H1 (cell line): ENCODE measurements at regions not wholly inside any gene's neighbourhood (a gene's known extent, or its start where the extent isn't known, plus 50 kb on each side); places are given as distances from the start of the nearest gene placed in this dataset.

Experiments
- CTCF ChIA-PET: fragments of 300-600 bp; sonication (Branson Sonifier 250); formaldehyde crosslinking; loops from one replicate; lab custom pipeline; 2021; ENCODE audit not compliant: partially characterized antibody; lab: Charles Lee
- POLR2A ChIA-PET: fragments of 300-600 bp; sonication (Branson Sonifier 250); formaldehyde crosslinking; loops from one replicate; lab custom pipeline; 2021; ENCODE audit warnings: inconsistent platforms; ENCODE audit not compliant: partially characterized antibody; lab: Charles Lee
- DNase-seq, 2 experiments: peaks; one replicate each; pipeline versions ENCODE4 v3.0.0 to v3.0.0-alpha.2; 2010 to 2022; ENCODE audit warnings: low spot score in 2 of 2, low read depth in 1 of 2, mixed read lengths in 1 of 2
- FAIRE-seq: peaks from 2 replicates; lab custom pipeline; 2011; peaks lifted over from hg19 to GRCh38; lab: Jason Lieb, UNC
- H2AFZ ChIP-seq: 2 replicates; pipeline ENCODE4 v1.8.1; 2012; ENCODE audit warnings: low read length, inconsistent platforms
- H2AK5ac ChIP-seq: 2 replicates; pipeline ENCODE4 v1.6.1; 2013; ENCODE audit warnings: low read depth, low read length
- H2BK120ac ChIP-seq: replicated peaks from 2 replicates; pipeline ENCODE3; 2013; ENCODE audit warnings: low read depth, low read length, inconsistent platforms
- H2BK12ac ChIP-seq: 2 replicates; pipeline ENCODE4 v1.6.1; 2013; ENCODE audit warnings: low read depth, low read length
- H2BK15ac ChIP-seq: 2 replicates; pipeline ENCODE4 v1.6.1; 2013; ENCODE audit warnings: low read length
- H2BK20ac ChIP-seq: 2 replicates; pipeline ENCODE4 v1.6.1; 2013; ENCODE audit warnings: low read length
- H2BK5ac ChIP-seq: 2 replicates; pipeline ENCODE4 v1.6.1; 2013; ENCODE audit warnings: low read depth, low read length
- H3K14ac ChIP-seq: 2 replicates; pipeline ENCODE4 v1.6.1; 2013; ENCODE audit warnings: inconsistent platforms; ENCODE audit not compliant: insufficient read length
- H3K18ac ChIP-seq: 2 replicates; pipeline ENCODE4 v1.6.1; 2013; ENCODE audit warnings: low read length; ENCODE audit errors: extremely low read depth
- H3K23ac ChIP-seq: 2 replicates; pipeline ENCODE4 v1.6.1; 2013; ENCODE audit warnings: inconsistent platforms; ENCODE audit not compliant: insufficient read length
- H3K23me2 ChIP-seq: 2 replicates; pipeline ENCODE4 v1.6.1; 2013; ENCODE audit warnings: low read depth, low read length
- H3K27ac ChIP-seq: 2 replicates; pipeline ENCODE4 v1.6.1; 2011; ENCODE audit warnings: low read depth, low read length, inconsistent platforms
- H3K27me3 ChIP-seq, 4 experiments: replicated peaks in 1 of 4; 1 replicate in 1 of 4; 2 replicates in 3 of 4; pipeline versions ENCODE4 v1.6.1 to v1.8.1; 2011 to 2013; ENCODE audit warnings: low read length in 3 of 4, mild to moderate bottlenecking in 3 of 4, inconsistent platforms in 2 of 4, mixed read lengths in 2 of 4, moderate library complexity in 1 of 4; ENCODE audit not compliant: control insufficient read depth in 3 of 4, insufficient read depth in 3 of 4; ENCODE audit errors: extremely low read depth in 1 of 4
- H3K36me3 ChIP-seq, 4 experiments: 2 replicates each; pipeline versions ENCODE4 v1.6.1 to v1.8.1; 2011 to 2013; ENCODE audit warnings: mild to moderate bottlenecking in 4 of 4, low read length in 3 of 4, moderate library complexity in 2 of 4, control low read depth in 1 of 4, inconsistent platforms in 1 of 4; ENCODE audit not compliant: insufficient read depth in 4 of 4, control insufficient read depth in 2 of 4
- H3K4ac ChIP-seq: replicated peaks from 2 replicates; pipeline ENCODE3; 2013; ENCODE audit warnings: low read length, low read depth, mixed read lengths, inconsistent platforms; ENCODE audit not compliant: insufficient read length
- H3K4me1 ChIP-seq, 4 experiments: replicated peaks in 1 of 4; 1 replicate in 1 of 4; 2 replicates in 3 of 4; pipeline versions ENCODE4 v1.6.1 to v1.8.1; 2011 to 2013; ENCODE audit warnings: low read length in 3 of 4, inconsistent platforms in 2 of 4, mixed read lengths in 1 of 4; ENCODE audit not compliant: insufficient read depth in 4 of 4, control insufficient read depth in 3 of 4
- H3K4me2 ChIP-seq, 2 experiments: 2 replicates each; pipeline versions ENCODE4 v1.6.1 to v1.8.1; 2011 to 2013; ENCODE audit warnings: low read depth in 2 of 2, low read length in 2 of 2, control low read depth in 1 of 2, inconsistent platforms in 1 of 2, mild to moderate bottlenecking in 1 of 2; ENCODE audit not compliant: insufficient read depth in 1 of 2
- H3K4me3 ChIP-seq, 4 experiments: fragments of 200-600, 300-600 bp in 1 of 4; sonication (generic), shearing (Covaris generic), sonication (Bioruptor Twin) in 1 of 4; 2 replicates each; pipeline versions ENCODE4 v1.5.1 to v1.8.1; 2011 to 2016; ENCODE audit warnings: low read length in 4 of 4, low read depth in 3 of 4, control low read depth in 2 of 4, inconsistent platforms in 2 of 4, mild to moderate bottlenecking in 2 of 4, mixed read lengths in 1 of 4, moderate library complexity in 1 of 4; ENCODE audit not compliant: insufficient read depth in 2 of 4; ENCODE audit errors: extremely low read depth in 1 of 4
- H3K56ac ChIP-seq: replicated peaks from 2 replicates; pipeline ENCODE3; 2013; ENCODE audit warnings: low read depth, mild to moderate bottlenecking, mixed read lengths, low read length, inconsistent platforms; ENCODE audit not compliant: insufficient read length
- H3K79me1 ChIP-seq: 2 replicates; pipeline ENCODE4 v1.6.1; 2013; ENCODE audit warnings: low read depth, low read length, control low read depth
- H3K79me2 ChIP-seq, 2 experiments: 2 replicates each; pipeline versions ENCODE4 v1.6.1 to v1.8.1; 2012 to 2013; ENCODE audit warnings: low read length in 2 of 2, mild to moderate bottlenecking in 2 of 2, inconsistent platforms in 1 of 2; ENCODE audit not compliant: insufficient read depth in 2 of 2, control insufficient read depth in 1 of 2
- H3K9ac ChIP-seq, 4 experiments: replicated peaks in 1 of 4; 1 replicate in 1 of 4; 2 replicates in 3 of 4; pipeline versions ENCODE4 v1.6.1 to v1.8.1; 2011 to 2013; ENCODE audit warnings: low read depth in 3 of 4, low read length in 3 of 4, control low read depth in 2 of 4, mild to moderate bottlenecking in 2 of 4, moderate library complexity in 2 of 4, inconsistent platforms in 1 of 4; ENCODE audit errors: extremely low read depth in 1 of 4
- H3K9me3 ChIP-seq, 2 experiments: 2 replicates each; pipeline versions ENCODE4 v1.6.1 to v1.8.1; 2012 to 2013; ENCODE audit warnings: mild to moderate bottlenecking in 2 of 2, moderate library complexity in 2 of 2, control low read depth in 1 of 2, inconsistent platforms in 1 of 2, low read depth in 1 of 2, low read length in 1 of 2, mixed read lengths in 1 of 2; ENCODE audit not compliant: insufficient read depth in 2 of 2
- H4K20me1 ChIP-seq, 2 experiments: replicated peaks in 1 of 2; 2 replicates each; pipeline versions ENCODE3 to v1.8.1; 2011 to 2013; ENCODE audit warnings: inconsistent platforms in 2 of 2, low read length in 2 of 2, mild to moderate bottlenecking in 1 of 2; ENCODE audit not compliant: insufficient read depth in 2 of 2, control insufficient read depth in 1 of 2
- H4K5ac ChIP-seq: 2 replicates; pipeline ENCODE4 v1.6.1; 2013; ENCODE audit warnings: low read length, low read depth, mixed read lengths, inconsistent platforms; ENCODE audit not compliant: insufficient read length
- H4K8ac ChIP-seq: 2 replicates; pipeline ENCODE4 v1.8.0; 2013; ENCODE audit warnings: mild to moderate bottlenecking, moderate library complexity, low read length, inconsistent platforms; ENCODE audit not compliant: insufficient read depth; ENCODE audit errors: extremely low read depth
- H4K91ac ChIP-seq: replicated peaks from 2 replicates; pipeline ENCODE3; 2013; ENCODE audit warnings: low read length, mixed read lengths, inconsistent platforms; ENCODE audit not compliant: insufficient read length
- ATF2 ChIP-seq: IDR thresholded peaks from 2 replicates; pipeline ENCODE4 v1.6.1; 2012; ENCODE audit warnings: low read length, inconsistent platforms
- BACH1 ChIP-seq: IDR thresholded peaks from 2 replicates; pipeline ENCODE4 v1.6.1; 2012; ENCODE audit warnings: low read length, improper control_type of control experiment
- BCL11A ChIP-seq, 2 experiments: IDR thresholded peaks; one replicate each; pipeline ENCODE4 v1.6.1; 2011; ENCODE audit warnings: low read depth in 2 of 2, low read length in 2 of 2, mild to moderate bottlenecking in 2 of 2
- EP300 ChIP-seq, 2 experiments: IDR thresholded peaks; 1 replicate in 1 of 2; 2 replicates in 1 of 2; pipeline ENCODE4 v1.6.1; 2011 to 2012; ENCODE audit warnings: low read depth in 2 of 2, low read length in 2 of 2, mild to moderate bottlenecking in 2 of 2, borderline replicate concordance in 1 of 2, inconsistent platforms in 1 of 2, moderate library complexity in 1 of 2
- JUND ChIP-seq: IDR thresholded peaks from 2 replicates; pipeline ENCODE4 v1.6.1; 2011; ENCODE audit warnings: mild to moderate bottlenecking, improper control_type of control experiment, low read length
- KDM4A ChIP-seq: IDR thresholded peaks from one replicate; pipeline ENCODE4 v1.7.1; 2012; ENCODE audit warnings: low read depth, mild to moderate bottlenecking, moderate library complexity, low read length, inconsistent platforms; ENCODE audit not compliant: severe bottlenecking
- RAD21 ChIP-seq, 2 experiments: IDR thresholded peaks in 1 of 2; conservative IDR thresholded peaks in 1 of 2; 2 replicates each; pipeline ENCODE4 v1.6.1; 2011; ENCODE audit warnings: low read depth in 2 of 2, low read length in 2 of 2, improper control_type of control experiment in 1 of 2, inconsistent platforms in 1 of 2, mild to moderate bottlenecking in 1 of 2, moderate library complexity in 1 of 2
- RNF2 ChIP-seq: fragments of 200-900, 300-1000 bp; sonication (generic); IDR thresholded peaks from 2 replicates; pipeline ENCODE4 v1.7.1; 2016; ENCODE audit warnings: borderline replicate concordance, low read depth, mild to moderate bottlenecking, antibody characterized with exemption, low read length; ENCODE audit not compliant: poor library complexity, severe bottlenecking; ENCODE audit errors: missing control alignments
- SP2 ChIP-seq: IDR thresholded peaks from 2 replicates; pipeline ENCODE4 v1.6.1; 2012; ENCODE audit warnings: mild to moderate bottlenecking, low read length, inconsistent platforms
- TAF7 ChIP-seq: optimal IDR thresholded peaks from 2 replicates; pipeline ENCODE3; 2011; ENCODE audit warnings: low read depth, mild to moderate bottlenecking, inconsistent platforms, low read length, moderate library complexity, borderline replicate concordance
- TBP ChIP-seq: IDR thresholded peaks from 2 replicates; pipeline ENCODE4 v1.6.1; 2011; ENCODE audit warnings: low read depth, low read length, improper control_type of control experiment
- YY1 ChIP-seq: IDR thresholded peaks from 2 replicates; pipeline ENCODE4 v1.6.1; 2011; ENCODE audit warnings: low read depth, mild to moderate bottlenecking, low read length
- WGBS, 2 experiments: shearing (Covaris generic) in 1 of 2; methylation state at CpG; one replicate each; pipeline versions ENCODE4 v1.1.6 to v1.1.7; 2013 to 2015; ENCODE audit warnings: low lambda C conversion rate in 2 of 2, mixed read lengths in 2 of 2, inconsistent platforms in 1 of 2, low coverage in 1 of 2, missing lambda C conversion rate in 1 of 2; ENCODE audit not compliant: insufficient replicate concordance in 2 of 2, insufficient coverage in 1 of 2, insufficient read length in 1 of 2; ENCODE audit errors: extremely low coverage in 1 of 2, missing lambda C conversion rate in 1 of 2; 5-methylcytosine and 5-hydroxymethylcytosine counted together

GRCh38 chr11:29227811-29228210, 789.0 kb downstream of the KCNA4 start:
- Histone ChIP-seq H3K79me1 (no peaks in the 10 kb centered on the region), H3K18ac (no peak overlapping the region), H3K23me2 (no peaks in the 10 kb centered on the region), H3K27me3 (no peaks in the 10 kb centered on the region), H2BK20ac (no peak overlapping the region), H3K79me2 (no peaks in the 10 kb centered on the region), H2BK15ac (no peak overlapping the region), H3K9ac (no peak overlapping the region), H3K4ac (no peak overlapping the region), H3K14ac (no peak overlapping the region), H3K4me1 (peaks cover 0 to 8% (median 3%) of the 10 kb centered on the region in 4 experiments; a peak in 4 of 7 replicates), H3K23ac (no peak overlapping the region), H2BK5ac (no peak overlapping the region), H3K56ac (no peak overlapping the region), H3K27ac (no peak overlapping the region), H2BK12ac (no peak overlapping the region), H3K9me3 (no peaks in the 10 kb centered on the region), H4K5ac (no peak overlapping the region), H3K4me3 (no peak overlapping the region), H4K91ac (no peak overlapping the region), H4K8ac (no peak overlapping the region), H2AK5ac (no peak overlapping the region), H3K4me2 (no peak overlapping the region), H4K20me1 (no peaks in the 10 kb centered on the region), H2BK120ac (no peak overlapping the region), H2AFZ (peak overlapping the region; percentile 95; the same call in 1 of the 2 replicates), H3K36me3 (no peaks in the 10 kb centered on the region)
- WGBS, 2 experiments = 76% methylated on average over 6 of the region's 6 CpGs; no CpG with 5 or more reads in 1 of the 2 experiments
- ChIA-PET POLR2A (interaction anchor here (0.6 kb wide), 1 partner anchor 505 kb away, joined by 4 read pairs; no protein-coding TSS in a partner anchor), CTCF (interaction anchor here (0.6 kb wide), 2 partner anchors 226 to 244 kb away, joined by 4 read pairs; no protein-coding TSS in a partner anchor)
- DNase-seq (no peak), FAIRE-seq (no peak)
- TF ChIP-seq TBP = no peak
- TF ChIP-seq BACH1 = no peak
- no peak for TF ChIP-seq JUND
- no peak for TF ChIP-seq KDM4A
- no peak for TF ChIP-seq YY1
- no peak for TF ChIP-seq EP300 (IDR thresholded peaks at IDR 0.05; ENCODE audit: borderline replicate concordance in 1 of 2, low read depth in 2 of 2, low read length in 2 of 2)
- no peak for TF ChIP-seq RNF2
- TF ChIP-seq ATF2 = no peak
- TF ChIP-seq BCL11A (IDR thresholded peaks at IDR 0.05; ENCODE audit: low read depth in 2 of 2, low read length in 2 of 2) = no peak
- no peak for TF ChIP-seq TAF7
- TF ChIP-seq RAD21 (IDR thresholded peaks at IDR 0.05 in 1 of 2, conservative IDR thresholded peaks at IDR 0.05 in 1 of 2; ENCODE audit: low read depth in 2 of 2, low read length in 2 of 2) = no peak
- no peak for TF ChIP-seq SP2
